Right lobe of liver (tissue), 6 donors: ENCODE measurements at regions not wholly inside any gene's neighbourhood (a gene's known extent, or its start where the extent isn't known, plus 50 kb on each side); places are given as distances from the start of the nearest gene placed in this dataset.

ENCODE experiments used
- ATAC-seq, 4 donors: fragments of 200-7000 bp; cut with Tn5 transposase; one replicate each; pipeline ENCODE4 v1.9.1; 2020; ENCODE audit warnings: mild to moderate bottlenecking in 4 of 4, moderate library complexity in 4 of 4
- DNase-seq, 3 donors: peaks; one replicate each; pipeline ENCODE4 v3.0.0-alpha.2; 2020
- H3K27ac ChIP-seq, 3 donors: fragments of 200-600 bp; one replicate each; pipeline ENCODE4 v1.8.0; 2022
- H3K27me3 ChIP-seq, 2 donors: fragments of 200-600 bp; one replicate each; pipeline ENCODE4 v1.8.0; 2022
- H3K36me3 ChIP-seq, 4 donors: fragments of 200-600 bp; sonication (generic) in 1 of 4; one replicate each; pipeline versions ENCODE4 v1.5.1 to v1.8.0; 2017 to 2022; ENCODE audit warnings: control low read depth in 1 of 4
- H3K4me1 ChIP-seq, 4 donors: fragments of 200-600 bp; sonication (generic) in 1 of 4; one replicate each; pipeline versions ENCODE4 v1.5.1 to v1.8.0; 2017 to 2022; ENCODE audit warnings: control low read depth in 1 of 4
- H3K4me3 ChIP-seq, 3 donors: fragments of 200-600 bp; one replicate each; pipeline ENCODE4 v1.8.0; 2022
- H3K9me3 ChIP-seq, 4 donors: fragments of 200-600 bp; sonication (generic) in 1 of 4; one replicate each; pipeline versions ENCODE4 v1.5.1 to v1.8.0; 2017 to 2022; ENCODE audit warnings: control low read depth in 1 of 4
- POLR2A ChIP-seq: fragments of 450-650 bp; IDR thresholded peaks from one replicate; pipeline ENCODE4 v1.6.1; 2017; ENCODE audit warnings: antibody characterized with exemption, mild to moderate bottlenecking
- whole genome bisulfite sequencing: methylation state at CpG from one replicate; pipeline ENCODE4 v1.1.6; 2018; ENCODE audit warnings: low coverage, low lambda C conversion rate; ENCODE audit not compliant: insufficient coverage; ENCODE audit errors: missing lambda C conversion rate; 5-methylcytosine and 5-hydroxymethylcytosine counted together
- intact Hi-C, 2 donors: fragments of 100-400 bp; cut with DNase I; formaldehyde crosslinking; loops; one replicate each; pipeline versions ENCODE4 v1.11.2 to v1.14.1; 2022
- TF ChIP-seq, protein P1 (sequence below), 4 donors: fragments of 200-600 bp in 3 of 4; fragments of 450-650 bp in 1 of 4; IDR thresholded peaks; one replicate each; pipeline versions ENCODE4 v1.5.1 to v1.8.0; 2016 to 2022; ENCODE audit warnings: antibody characterized with exemption in 4 of 4, mild to moderate bottlenecking in 2 of 4
- donor health status: DM: no; HTN: yes; CAD: no.
- donor health status: DM: no; HTN: no; CAD: no.
- donor health status: DM: no; HTN: no; CAD: no.
- donor health status: DM: no; HTN: yes; CAD: no.
- donor health status: DM: no; HTN: yes; CAD: no.

DNA sequence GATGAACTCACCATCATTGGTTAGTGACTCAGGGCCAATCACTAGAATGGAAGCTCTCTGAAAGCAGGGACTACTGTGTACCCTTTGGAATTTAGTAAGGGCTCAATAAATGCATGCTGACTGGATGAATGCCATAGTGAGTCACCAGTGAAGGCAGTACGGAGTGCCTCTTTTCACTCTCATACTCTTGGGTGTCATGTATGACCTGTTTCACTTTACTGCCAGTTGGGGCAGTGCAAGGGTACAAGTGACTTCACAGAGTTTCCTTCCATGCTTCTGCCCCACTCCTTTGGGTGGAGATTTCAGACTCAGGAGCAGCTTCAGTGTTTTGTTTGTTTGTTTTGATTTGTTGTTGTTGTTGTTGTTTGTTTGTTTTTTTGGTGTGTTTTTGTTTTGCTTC is 57.7 kb downstream of the SOX3 start:
- H3K27ac ChIP-seq: no peak overlapping the region
- ATAC-seq (no peak), DNase-seq (no peak)
- no peaks in the 10 kb centered on the region for H3K36me3 ChIP-seq
- intact Hi-C loops: no loop called here
- no peak overlapping the region for H3K4me3 ChIP-seq
- H3K27me3 ChIP-seq: no peaks in the 10 kb centered on the region
- no CpG with 5 or more reads among the region's 1 CpG for WGBS
- H3K4me1 ChIP-seq: no peaks in the 10 kb centered on the region
- H3K9me3 ChIP-seq: no peaks in the 10 kb centered on the region
- TF ChIP-seq POLR2A: no peak
- TF ChIP-seq, protein P1, sequence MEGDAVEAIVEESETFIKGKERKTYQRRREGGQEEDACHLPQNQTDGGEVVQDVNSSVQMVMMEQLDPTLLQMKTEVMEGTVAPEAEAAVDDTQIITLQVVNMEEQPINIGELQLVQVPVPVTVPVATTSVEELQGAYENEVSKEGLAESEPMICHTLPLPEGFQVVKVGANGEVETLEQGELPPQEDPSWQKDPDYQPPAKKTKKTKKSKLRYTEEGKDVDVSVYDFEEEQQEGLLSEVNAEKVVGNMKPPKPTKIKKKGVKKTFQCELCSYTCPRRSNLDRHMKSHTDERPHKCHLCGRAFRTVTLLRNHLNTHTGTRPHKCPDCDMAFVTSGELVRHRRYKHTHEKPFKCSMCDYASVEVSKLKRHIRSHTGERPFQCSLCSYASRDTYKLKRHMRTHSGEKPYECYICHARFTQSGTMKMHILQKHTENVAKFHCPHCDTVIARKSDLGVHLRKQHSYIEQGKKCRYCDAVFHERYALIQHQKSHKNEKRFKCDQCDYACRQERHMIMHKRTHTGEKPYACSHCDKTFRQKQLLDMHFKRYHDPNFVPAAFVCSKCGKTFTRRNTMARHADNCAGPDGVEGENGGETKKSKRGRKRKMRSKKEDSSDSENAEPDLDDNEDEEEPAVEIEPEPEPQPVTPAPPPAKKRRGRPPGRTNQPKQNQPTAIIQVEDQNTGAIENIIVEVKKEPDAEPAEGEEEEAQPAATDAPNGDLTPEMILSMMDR (IDR thresholded peaks at IDR 0.05): no peak

DNA sequence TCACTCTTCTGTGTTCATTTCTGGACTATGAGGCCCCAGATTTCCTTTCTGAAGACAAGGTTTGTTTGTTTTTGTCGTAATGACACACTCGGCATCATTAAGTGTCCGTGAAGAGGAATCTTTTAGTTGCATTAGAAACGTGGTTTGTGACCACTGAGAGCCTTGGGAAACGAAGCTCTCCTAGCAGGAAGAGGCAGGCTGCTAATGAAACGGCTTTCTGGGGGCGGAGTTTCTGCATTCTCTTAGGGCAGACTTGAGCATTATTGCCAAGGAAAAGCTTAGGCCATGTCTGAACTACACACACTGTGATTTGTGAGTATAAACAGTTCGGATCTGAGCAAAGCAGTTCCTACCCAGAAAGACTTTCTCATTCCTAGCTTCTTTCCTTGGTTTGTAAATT is 64.0 kb downstream of the SOX3 start:
- 44% methylated on average over 7 of the region's 8 CpGs for WGBS
- Histone ChIP-seq H3K4me1 (no peaks in the 10 kb centered on the region), H3K9me3 (no peaks in the 10 kb centered on the region), H3K36me3 (no peaks in the 10 kb centered on the region), H3K4me3 (no peak overlapping the region), H3K27ac (no peak overlapping the region), H3K27me3 (peaks cover 0 to 15% of the 10 kb centered on the region in 2 donors)
- TF ChIP-seq POLR2A: no peak
- TF ChIP-seq, protein P1 (IDR thresholded peaks at IDR 0.05): no peak
- DNase-seq (no peak), ATAC-seq (no peak)
- intact Hi-C loops: no loop called here

DNA sequence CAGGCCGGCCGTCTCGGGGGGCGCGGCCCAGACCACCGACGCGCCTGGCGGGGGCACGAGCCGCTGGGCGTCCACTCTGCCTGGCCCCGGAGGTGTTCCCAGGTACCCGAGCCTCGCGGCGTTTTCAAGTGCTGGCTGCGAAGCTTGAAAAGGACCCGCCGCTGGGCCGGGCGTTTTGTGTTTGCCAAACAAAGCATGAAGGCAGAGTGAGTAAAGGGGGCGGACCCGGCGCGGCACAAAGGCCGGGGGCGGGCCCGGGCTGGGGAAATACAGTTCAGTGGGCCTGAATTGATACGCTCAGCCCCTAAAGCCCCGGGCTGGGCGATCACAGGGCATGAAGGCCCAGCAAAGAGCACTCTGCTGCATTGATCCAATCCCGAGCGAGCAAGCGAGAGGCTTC is 65.4 kb downstream of the SOX3 start:
- WGBS: 21% methylated on average over 17 of the region's 35 CpGs

DNA sequence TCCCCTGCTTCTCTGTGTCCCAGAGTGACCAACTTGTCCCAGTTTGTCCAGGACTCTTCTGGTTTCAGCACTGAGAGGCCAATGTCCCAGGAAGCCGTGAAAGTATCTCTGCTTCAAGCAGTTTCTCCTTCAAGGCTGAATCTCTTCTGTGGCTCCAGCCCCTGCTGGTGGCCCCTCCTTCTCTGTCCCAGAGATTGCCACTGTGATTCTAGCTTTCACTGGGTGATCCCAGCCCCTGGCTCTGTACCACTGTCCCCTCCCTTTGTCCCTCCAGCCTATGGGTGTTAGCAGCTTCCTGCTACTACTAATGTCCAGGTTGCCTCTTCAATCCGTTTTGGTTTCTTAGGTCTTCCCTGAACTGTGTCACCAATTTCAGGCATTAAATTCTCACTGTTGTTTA is 70.5 kb downstream of the SOX3 start:
- intact Hi-C loops: no loop called here
- WGBS: 11% methylated on average over 2 of the region's 2 CpGs
- Histone ChIP-seq H3K9me3 (no peaks in the 10 kb centered on the region), H3K4me1 (peaks cover 0 to 10% (median 4%) of the 10 kb centered on the region in 4 donors), H3K27me3 (peaks cover 0 to 12% of the 10 kb centered on the region in 2 donors), H3K27ac (no peak overlapping the region), H3K4me3 (no peak overlapping the region), H3K36me3 (no peaks in the 10 kb centered on the region)
- ATAC-seq (no peak), DNase-seq (no peak)
- TF ChIP-seq, protein P1 (IDR thresholded peaks at IDR 0.05): no peak
- TF ChIP-seq POLR2A: no peak

More for the DNA sequence above, 65.4 kb downstream of the SOX3 start:
- no peaks in the 10 kb centered on the region for H3K4me1 ChIP-seq
- H3K27ac ChIP-seq: no peak overlapping the region
- DNase-seq (peak in 1 of 3 donors; percentile 22), ATAC-seq (peak in 2 of 4 donors; percentile 42 to 43)
- intact Hi-C loops: no loop called here
- no peak overlapping the region for H3K4me3 ChIP-seq
- no peaks in the 10 kb centered on the region for H3K9me3 ChIP-seq
- TF ChIP-seq POLR2A: no peak
- TF ChIP-seq, protein P1 (IDR thresholded peaks at IDR 0.05): no peak
- H3K36me3 ChIP-seq: no peaks in the 10 kb centered on the region
- H3K27me3 ChIP-seq: peaks cover 0 to 18% of the 10 kb centered on the region in 2 donors

DNA sequence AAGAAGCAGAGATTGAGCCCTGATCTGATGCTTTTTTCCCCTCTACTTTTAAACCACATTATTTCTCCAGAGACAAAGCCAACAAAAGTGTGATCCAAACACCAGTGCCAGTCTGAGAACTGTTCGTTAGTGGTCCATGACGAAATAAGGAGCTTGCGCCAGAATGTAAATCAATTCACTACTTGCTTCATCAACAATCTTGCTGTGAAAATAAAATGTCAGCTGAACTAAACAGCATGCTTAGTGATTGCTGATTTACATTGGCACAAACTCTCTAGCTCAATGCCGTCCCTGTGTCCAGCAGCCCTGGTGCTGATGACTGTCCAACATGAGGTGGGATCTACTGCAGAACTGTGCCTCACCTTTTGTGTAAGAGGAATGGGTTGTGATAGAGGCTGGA is 71.3 kb downstream of the SOX3 start:
- DNase-seq (peak in 1 of 3 donors; percentile 54), ATAC-seq (peak; percentile 61 to 78 (median 67))
- intact Hi-C loops: no loop called here
- no peak overlapping the region for H3K27ac ChIP-seq
- H3K9me3 ChIP-seq: no peaks in the 10 kb centered on the region
- H3K4me1 ChIP-seq: peaks cover 0 to 10% (median 4%) of the 10 kb centered on the region in 4 donors
- no peak for TF ChIP-seq POLR2A
- TF ChIP-seq, protein P1 (IDR thresholded peaks at IDR 0.05): no peak
- no peak overlapping the region for H3K4me3 ChIP-seq
- 30% methylated on average over 4 of the region's 4 CpGs for WGBS
- H3K36me3 ChIP-seq: no peaks in the 10 kb centered on the region
- peaks cover 0 to 4% of the 10 kb centered on the region in 2 donors for H3K27me3 ChIP-seq
